ENCODE measurements at regions not wholly inside any gene's neighbourhood (a gene's known extent, or its start where the extent isn't known, plus 50 kb on each side); places are given as distances from the start of the nearest gene placed in this dataset.
"Not testable (repeated sequence)": the region's sequence is repeated elsewhere in the genome, so short reads cannot be mapped to it uniquely, and the experiment has no call there.

GRCh38 chr4:23080171-23080570 is 387.4 kb downstream of the GBA3 start:
- DNase-seq = not testable (repeated sequence)

- no peak for DNase-seq
Measured at GRCh38 chr4:23070848-23071570, 378.3 kb downstream of the GBA3 start.

- DNase-seq = no peak
Measured at GRCh38 chr4:23068756-23069155, 376.0 kb downstream of the GBA3 start.

- DNase-seq = no peak
Measured at GRCh38 chr4:23068287-23068686, 375.6 kb downstream of the GBA3 start.

GRCh38 chr4:23062188-23062587 is 369.5 kb downstream of the GBA3 start:
- no peak for DNase-seq

- DNase-seq = no peak
Measured at GRCh38 chr4:23061431-23061830, 368.7 kb downstream of the GBA3 start.

GRCh38 chr4:23060776-23061175 is 368.0 kb downstream of the GBA3 start:
- no peak for DNase-seq

- no peak for DNase-seq
Measured at GRCh38 chr4:23058165-23058776, 365.5 kb downstream of the GBA3 start.

GRCh38 chr4:23041501-23041900 is 348.8 kb downstream of the GBA3 start:
- no peak for DNase-seq

- no peak for DNase-seq
Measured at GRCh38 chr4:23040539-23040938, 347.8 kb downstream of the GBA3 start.

GRCh38 chr4:23039818-23040217 is 347.1 kb downstream of the GBA3 start:
- no peak for DNase-seq

GRCh38 chr4:23038626-23039491 is 346.1 kb downstream of the GBA3 start:
- no peak for DNase-seq

GRCh38 chr4:23036921-23037495 is 344.3 kb downstream of the GBA3 start:
- DNase-seq = no peak

GRCh38 chr4:23036503-23036902 is 343.8 kb downstream of the GBA3 start:
- no peak for DNase-seq

- no peak for DNase-seq
Measured at GRCh38 chr4:23035521-23036056, 342.9 kb downstream of the GBA3 start.

- no peak for DNase-seq
Measured at GRCh38 chr4:23034731-23035130, 342.0 kb downstream of the GBA3 start.

GRCh38 chr4:23033796-23034195 is 341.1 kb downstream of the GBA3 start:
- no peak for DNase-seq

GRCh38 chr4:23028875-23029274 is 336.1 kb downstream of the GBA3 start:
- DNase-seq = no peak

- no peak for DNase-seq
Measured at GRCh38 chr4:23023666-23024065, 330.9 kb downstream of the GBA3 start.

- DNase-seq = no peak
Measured at GRCh38 chr4:23023121-23023520, 330.4 kb downstream of the GBA3 start.

GRCh38 chr4:23022032-23022431 is 329.3 kb downstream of the GBA3 start:
- no peak for DNase-seq

GRCh38 chr4:23021040-23021439 is 328.3 kb downstream of the GBA3 start:
- DNase-seq = no peak

GRCh38 chr4:23020399-23020798 is 327.7 kb downstream of the GBA3 start:
- DNase-seq = not testable (repeated sequence)

Measured in stimulated activated naive CD4-positive, alpha-beta T cell (primary cell).